GM12892 (cell line): ENCODE measurements at regions not wholly inside any gene's neighbourhood (a gene's known extent, or its start where the extent isn't known, plus 50 kb on each side); places are given as distances from the start of the nearest gene placed in this dataset.

Experiments
- POLR2A ChIP-seq: IDR thresholded peaks from 2 replicates; pipeline ENCODE4 v1.6.1; 2011; ENCODE audit warnings: low read depth, low read length, control low read depth
- POLR2AphosphoS5 ChIP-seq: IDR thresholded peaks from 2 replicates; pipeline ENCODE4 v1.6.1; 2011; ENCODE audit warnings: low read depth, low read length, control low read depth

- TF ChIP-seq POLR2AphosphoS5 (no peak), POLR2A (no peak)
These were observed 200.6 kb downstream of the PHETA1 start for GRCh38 chr12:111168009-111168900.
